ENCODE measurements at regions not wholly inside any gene's neighbourhood (a gene's known extent, or its start where the extent isn't known, plus 50 kb on each side); places are given as distances from the start of the nearest gene placed in this dataset.

- ATAC-seq (no peak), DNase-seq (no peak)
- TF ChIP-seq CTCF (IDR thresholded peaks at IDR 0.05 in 4 of 5, conservative IDR thresholded peaks at IDR 0.05 in 1 of 5) = no peak
- no peak for TF ChIP-seq POLR2A (IDR thresholded peaks at IDR 0.05)
- Histone ChIP-seq H3K9me3 (no peaks in the 10 kb centered on the region), H3K36me3 (no peaks in the 10 kb centered on the region), H3K4me1 (no peaks in the 10 kb centered on the region), H3K4me3 (no peak overlapping the region), H3K27ac (no peak overlapping the region), H3K27me3 (no peaks in the 10 kb centered on the region)
- in situ Hi-C loops (cut with MboI; ENCODE audit: low sequenced_read_pairs in 4 of 4) (no loop called here), intact Hi-C loops (cut with DNase I; ENCODE audit: low total_unique reads) (no loop called here)
These were observed 169.3 kb downstream of the FGF18 start for GRCh38 chr5:171588790-171589189.

GRCh38 chr5:171589461-171589860 is 170.0 kb downstream of the FGF18 start:
- no peak overlapping the region for H3K4me3 ChIP-seq
- intact Hi-C loops (cut with DNase I; ENCODE audit: low total_unique reads) = no loop called here

GRCh38 chr5:171592076-171592475 is 172.6 kb downstream of the FGF18 start:
- H3K9me3 ChIP-seq = no peaks in the 10 kb centered on the region
- in situ Hi-C loops (cut with MboI; ENCODE audit: low sequenced_read_pairs in 4 of 4) (no loop called here), intact Hi-C loops (cut with DNase I; ENCODE audit: low total_unique reads) (no loop called here)
- H3K27me3 ChIP-seq = peaks cover 4 to 9% (median 7%) of the 10 kb centered on the region in 3 donors
- no peaks in the 10 kb centered on the region for H3K4me1 ChIP-seq
- H3K4me3 ChIP-seq = no peak overlapping the region
- no peak for ATAC-seq
- no peak for DNase-seq
- TF ChIP-seq POLR2A (IDR thresholded peaks at IDR 0.05) = no peak
- TF ChIP-seq CTCF (IDR thresholded peaks at IDR 0.05 in 4 of 5, conservative IDR thresholded peaks at IDR 0.05 in 1 of 5) = no peak
- no peak overlapping the region for H3K27ac ChIP-seq
- no peaks in the 10 kb centered on the region for H3K36me3 ChIP-seq

More at GRCh38 chr5:171589461-171589860, 170.0 kb downstream of the FGF18 start:
- TF ChIP-seq CTCF (IDR thresholded peaks at IDR 0.05 in 4 of 5, conservative IDR thresholded peaks at IDR 0.05 in 1 of 5) (no peak), POLR2A (IDR thresholded peaks at IDR 0.05) (no peak)
- ATAC-seq (no peak), DNase-seq (no peak)
- Histone ChIP-seq H3K9me3 (no peaks in the 10 kb centered on the region), H3K36me3 (no peaks in the 10 kb centered on the region), H3K4me1 (no peaks in the 10 kb centered on the region), H3K27me3 (no peaks in the 10 kb centered on the region), H3K27ac (no peak overlapping the region)
- in situ Hi-C loops (cut with MboI; ENCODE audit: low sequenced_read_pairs in 4 of 4) = no loop called here

- no peak for ATAC-seq
- intact Hi-C loops (cut with DNase I; ENCODE audit: low total_unique reads) = no loop called here
- Histone ChIP-seq H3K27me3 (peaks cover 6 to 9% (median 7%) of the 10 kb centered on the region in 3 donors), H3K4me1 (no peaks in the 10 kb centered on the region), H3K36me3 (no peaks in the 10 kb centered on the region), H3K27ac (no peak overlapping the region), H3K9me3 (no peaks in the 10 kb centered on the region), H3K4me3 (no peak overlapping the region)
- no peak for TF ChIP-seq POLR2A (IDR thresholded peaks at IDR 0.05)
- DNase-seq = no peak
- in situ Hi-C loops (cut with MboI; ENCODE audit: low sequenced_read_pairs in 4 of 4) = no loop called here
These were observed 173.3 kb downstream of the FGF18 start for GRCh38 chr5:171592736-171593135.

- peaks cover 6 to 9% (median 9%) of the 10 kb centered on the region in 3 donors for H3K27me3 ChIP-seq
- H3K9me3 ChIP-seq = no peaks in the 10 kb centered on the region
- H3K4me1 ChIP-seq = no peaks in the 10 kb centered on the region
- intact Hi-C loops (cut with DNase I; ENCODE audit: low total_unique reads) (no loop called here), in situ Hi-C loops (cut with MboI; ENCODE audit: low sequenced_read_pairs in 4 of 4) (no loop called here)
- no peak for DNase-seq
- ATAC-seq = no peak
- no peak overlapping the region for H3K27ac ChIP-seq
- no peak overlapping the region for H3K4me3 ChIP-seq
- TF ChIP-seq POLR2A (IDR thresholded peaks at IDR 0.05) (no peak), CTCF (IDR thresholded peaks at IDR 0.05 in 4 of 5, conservative IDR thresholded peaks at IDR 0.05 in 1 of 5) (no peak)
- H3K36me3 ChIP-seq = no peaks in the 10 kb centered on the region
These were observed 174.0 kb downstream of the FGF18 start for GRCh38 chr5:171593401-171593800.

Data from gastrocnemius medialis (tissue), 4 donors.